Omental fat pad (tissue), 3 donors: ENCODE measurements at regions not wholly inside any gene's neighbourhood (a gene's known extent, or its start where the extent isn't known, plus 50 kb on each side); places are given as distances from the start of the nearest gene placed in this dataset.

Experiments
- ATAC-seq: fragments of 150-250 bp; one replicate; pipeline ENCODE4 v1.9.1; 2016; ENCODE audit warnings: mild to moderate bottlenecking, moderate library complexity; ENCODE audit not compliant: low FRiP score
- DNase-seq: peaks from one replicate; pipeline ENCODE4 v3.0.0-alpha.2; 2019; ENCODE audit warnings: low spot score
- TF ChIP-seq, protein P1 (sequence below), 3 donors: fragments of 450-650 bp; IDR thresholded peaks; one replicate each; pipeline ENCODE4 v1.5.1; 2016 to 2017; ENCODE audit warnings: antibody characterized with exemption in 3 of 3, mild to moderate bottlenecking in 3 of 3, moderate library complexity in 2 of 3

DNA sequence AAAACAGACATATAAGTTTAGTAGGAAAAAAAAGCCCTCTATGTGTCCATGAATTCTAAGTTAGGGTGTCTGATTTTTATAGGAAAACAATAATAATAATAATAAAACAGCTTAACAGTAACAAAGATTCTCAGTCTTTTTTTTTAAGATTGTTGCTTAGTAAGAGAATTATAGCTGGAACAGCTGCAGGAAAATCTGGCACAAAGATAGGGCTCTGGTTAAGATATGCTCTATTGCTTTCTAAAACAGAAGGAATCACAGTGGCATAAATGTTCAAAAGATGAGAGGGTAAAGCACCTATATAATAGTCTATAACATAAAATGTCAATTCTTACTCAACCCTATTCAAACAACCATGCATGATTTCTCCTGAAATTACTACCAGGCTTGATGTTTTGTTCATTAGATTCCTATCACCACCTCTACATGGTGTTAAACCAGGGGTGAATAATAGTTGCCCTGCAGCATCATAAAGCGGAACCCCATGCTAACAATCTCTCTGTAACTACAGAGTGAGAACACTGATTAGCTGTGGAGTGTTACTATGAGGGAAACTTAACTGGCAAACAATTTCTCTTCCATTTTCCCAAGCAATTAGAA is 541.4 kb upstream of the MIR17HG start:
- TF ChIP-seq, protein P1, sequence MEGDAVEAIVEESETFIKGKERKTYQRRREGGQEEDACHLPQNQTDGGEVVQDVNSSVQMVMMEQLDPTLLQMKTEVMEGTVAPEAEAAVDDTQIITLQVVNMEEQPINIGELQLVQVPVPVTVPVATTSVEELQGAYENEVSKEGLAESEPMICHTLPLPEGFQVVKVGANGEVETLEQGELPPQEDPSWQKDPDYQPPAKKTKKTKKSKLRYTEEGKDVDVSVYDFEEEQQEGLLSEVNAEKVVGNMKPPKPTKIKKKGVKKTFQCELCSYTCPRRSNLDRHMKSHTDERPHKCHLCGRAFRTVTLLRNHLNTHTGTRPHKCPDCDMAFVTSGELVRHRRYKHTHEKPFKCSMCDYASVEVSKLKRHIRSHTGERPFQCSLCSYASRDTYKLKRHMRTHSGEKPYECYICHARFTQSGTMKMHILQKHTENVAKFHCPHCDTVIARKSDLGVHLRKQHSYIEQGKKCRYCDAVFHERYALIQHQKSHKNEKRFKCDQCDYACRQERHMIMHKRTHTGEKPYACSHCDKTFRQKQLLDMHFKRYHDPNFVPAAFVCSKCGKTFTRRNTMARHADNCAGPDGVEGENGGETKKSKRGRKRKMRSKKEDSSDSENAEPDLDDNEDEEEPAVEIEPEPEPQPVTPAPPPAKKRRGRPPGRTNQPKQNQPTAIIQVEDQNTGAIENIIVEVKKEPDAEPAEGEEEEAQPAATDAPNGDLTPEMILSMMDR (IDR thresholded peaks at IDR 0.05) = no peak
- ATAC-seq (no peak), DNase-seq (no peak)

GRCh38 chr13:90806892-90807291 is 540.6 kb upstream of the MIR17HG start:
- ATAC-seq (no peak), DNase-seq (no peak)
- TF ChIP-seq, protein P1 (IDR thresholded peaks at IDR 0.05) = no peak

DNA sequence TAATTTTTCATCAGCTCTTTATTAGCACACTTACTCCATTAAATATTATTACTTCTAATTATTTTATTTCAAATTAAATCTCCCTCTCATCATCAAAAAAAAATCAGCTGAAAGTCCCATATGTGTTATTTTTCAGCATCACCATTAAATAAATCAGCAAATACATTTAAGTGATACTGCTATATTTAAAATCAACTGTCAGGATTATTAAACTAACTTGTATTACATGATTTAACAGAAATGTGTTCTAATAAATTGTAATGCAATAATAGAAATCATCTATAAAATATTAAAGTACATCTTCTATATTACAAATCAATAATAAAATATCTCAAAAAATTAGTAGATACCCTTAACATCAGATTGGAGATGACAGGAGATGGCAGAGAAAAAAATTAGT is 538.6 kb upstream of the MIR17HG start:
- TF ChIP-seq, protein P1 (IDR thresholded peaks at IDR 0.05) = no peak
- DNase-seq (no peak), ATAC-seq (no peak)

DNA sequence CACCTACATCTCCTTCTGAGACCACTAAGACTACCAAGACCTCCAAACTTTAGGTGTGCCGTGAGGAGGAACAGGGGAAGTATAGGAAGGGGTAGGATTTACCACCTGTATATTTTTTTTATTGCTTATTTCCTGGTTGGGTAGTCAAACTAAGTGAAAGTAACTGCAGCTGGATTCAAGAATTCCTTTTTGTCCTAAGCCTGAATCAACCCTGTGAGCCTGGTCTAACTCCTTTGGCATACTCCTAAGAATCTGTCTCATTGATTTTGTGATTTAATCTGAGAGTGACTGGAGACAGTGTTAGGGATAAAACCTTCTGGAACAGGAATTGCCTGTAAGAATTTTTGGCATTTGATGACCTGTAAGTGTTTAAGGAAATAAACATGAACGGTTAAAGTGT is 523.5 kb upstream of the MIR17HG start:
- ATAC-seq = no peak
- TF ChIP-seq, protein P1 (IDR thresholded peaks at IDR 0.05) = no peak
- no peak for DNase-seq

- DNase-seq = no peak
- TF ChIP-seq, protein P1 (IDR thresholded peaks at IDR 0.05) = no peak
- ATAC-seq = no peak
Measured at GRCh38 chr13:90826688-90827087, 520.8 kb upstream of the MIR17HG start.

GRCh38 chr13:90830782-90831181 is 516.7 kb upstream of the MIR17HG start:
- ATAC-seq = no peak
- TF ChIP-seq, protein P1 (IDR thresholded peaks at IDR 0.05) = no peak
- DNase-seq = no peak

DNA sequence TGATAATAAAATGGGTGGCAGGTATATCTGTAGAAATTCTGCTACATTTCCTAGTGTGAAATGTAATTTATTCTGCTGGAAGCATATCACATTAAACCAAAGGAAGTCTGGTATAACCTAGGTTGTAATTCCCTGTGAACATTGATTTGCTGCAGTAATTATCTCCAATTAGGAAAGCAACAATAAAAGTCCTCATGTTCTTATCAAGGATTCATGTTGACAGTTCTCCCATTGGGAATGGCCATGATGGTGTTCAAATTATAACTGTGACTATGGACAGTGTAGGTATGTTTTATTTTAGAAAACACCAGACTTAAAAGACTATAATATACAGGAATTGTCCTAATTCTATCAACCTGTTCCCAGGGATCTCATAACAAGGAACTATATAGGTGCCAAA is 513.5 kb upstream of the MIR17HG start:
- TF ChIP-seq, protein P1 (IDR thresholded peaks at IDR 0.05) = no peak
- DNase-seq (no peak), ATAC-seq (no peak)
